Endodermal cell (in vitro differentiated cells): ENCODE measurements at regions not wholly inside any gene's neighbourhood (a gene's known extent, or its start where the extent isn't known, plus 50 kb on each side); places are given as distances from the start of the nearest gene placed in this dataset.

Experiments
- DNase-seq: peaks from one replicate; pipeline ENCODE4 v3.0.0-alpha.2; 2017
- H3K27ac ChIP-seq: 2 replicates; pipeline ENCODE4 v1.5.1; 2013; ENCODE audit warnings: mild to moderate bottlenecking, low read depth, low read length, moderate library complexity
- H3K27me3 ChIP-seq: 2 replicates; pipeline ENCODE4 v1.6.1; 2013; ENCODE audit warnings: mild to moderate bottlenecking, low read length, moderate library complexity; ENCODE audit not compliant: insufficient read depth, control insufficient read depth, poor library complexity, severe bottlenecking
- H3K36me3 ChIP-seq: 2 replicates; pipeline ENCODE4 v1.7.0; 2013; ENCODE audit warnings: mild to moderate bottlenecking, low read length, moderate library complexity; ENCODE audit not compliant: control insufficient read depth, insufficient read depth
- H3K4me1 ChIP-seq: one replicate; pipeline ENCODE4 v1.7.0; 2013; ENCODE audit warnings: low read length; ENCODE audit not compliant: control insufficient read depth, insufficient read depth
- H3K4me3 ChIP-seq: 2 replicates; pipeline ENCODE4 v1.5.1; 2013; ENCODE audit warnings: mild to moderate bottlenecking, low read length, moderate library complexity
- H3K9ac ChIP-seq: 2 replicates; pipeline ENCODE4 v1.6.1; 2013; ENCODE audit warnings: mild to moderate bottlenecking, low read length, moderate library complexity; ENCODE audit not compliant: poor library complexity, severe bottlenecking; ENCODE audit errors: extremely low read depth
- H3K9me3 ChIP-seq: 2 replicates; pipeline ENCODE4 v1.6.1; 2013; ENCODE audit warnings: mild to moderate bottlenecking, low read length, moderate library complexity; ENCODE audit not compliant: control insufficient read depth
- H3K27ac Mint-ChIP-seq: 2 replicates; pipeline ENCODE4 v1.8.0; 2020; ENCODE audit warnings: mixed read lengths
- H3K27me3 Mint-ChIP-seq: 2 replicates; pipeline ENCODE4 v1.8.0; 2021; ENCODE audit warnings: mild to moderate bottlenecking, mixed read lengths; ENCODE audit not compliant: insufficient read depth
- H3K36me3 Mint-ChIP-seq: 2 replicates; pipeline ENCODE4 v1.8.0; 2020; ENCODE audit warnings: low read depth, mixed read lengths
- H3K4me1 Mint-ChIP-seq: 2 replicates; pipeline ENCODE4 v1.8.0; 2020; ENCODE audit warnings: mixed read lengths
- H3K4me3 Mint-ChIP-seq: 2 replicates; pipeline ENCODE4 v1.8.0; 2020; ENCODE audit warnings: mild to moderate bottlenecking, moderate library complexity, mixed read lengths
- H3K9me3 Mint-ChIP-seq: 2 replicates; pipeline ENCODE4 v1.8.0; 2020; ENCODE audit warnings: mild to moderate bottlenecking, mixed read lengths
- WGBS, 2 experiments: methylation state at CpG; one replicate each; pipeline versions ENCODE4 v1.1.5 to v1.1.7; 2013; ENCODE audit warnings: missing lambda C conversion rate in 2 of 2, mixed read lengths in 1 of 2; ENCODE audit not compliant: insufficient coverage in 1 of 2, insufficient read length in 1 of 2; 5-methylcytosine and 5-hydroxymethylcytosine counted together
- TF ChIP-seq, protein P1 (sequence below): fragments of 200-600 bp; sonication (generic); conservative IDR thresholded peaks from 2 replicates; pipeline ENCODE4 v1.5.0; 2021; ENCODE audit warnings: antibody characterized with exemption, mild to moderate bottlenecking

DNA sequence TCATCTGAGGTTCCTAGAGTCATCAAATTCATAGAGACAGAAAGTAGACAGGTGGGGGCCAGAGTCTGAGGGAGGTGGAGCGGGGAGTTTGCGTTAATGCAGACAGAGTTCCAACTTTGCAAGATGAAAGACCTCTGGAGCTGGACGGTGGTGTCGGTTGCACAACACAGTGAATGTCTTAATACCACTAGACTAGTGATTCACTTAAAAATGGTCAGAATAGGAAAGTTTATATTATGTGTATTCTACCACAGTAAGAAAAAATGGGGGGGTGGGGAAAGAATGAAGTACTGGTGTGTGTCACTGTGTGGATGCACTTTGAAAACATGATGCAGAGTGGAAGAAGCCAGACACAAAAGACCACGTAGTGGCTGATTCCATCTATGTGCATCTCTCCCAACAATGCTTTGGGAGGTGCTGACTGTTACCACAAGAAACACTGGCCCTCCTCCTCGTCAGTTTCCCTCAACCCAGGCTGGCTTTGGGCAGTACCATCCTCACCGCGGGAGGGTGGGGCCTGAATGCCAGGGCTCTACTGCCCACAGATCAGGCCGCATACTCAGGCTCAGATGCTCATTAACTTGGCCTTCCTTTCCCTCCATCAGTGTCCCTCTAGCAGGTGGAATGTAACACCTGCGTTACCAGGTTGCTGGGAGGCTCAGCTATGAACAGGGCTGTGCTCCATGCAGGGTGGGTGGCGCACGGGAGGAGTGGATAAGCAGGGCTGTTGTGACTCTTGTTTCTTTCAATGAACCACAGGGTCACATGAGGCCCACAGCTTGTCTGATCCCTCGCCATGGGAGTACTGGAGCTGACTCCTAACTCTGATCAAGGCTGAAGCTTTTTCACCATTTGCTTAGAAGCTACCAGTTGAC, 297.0 kb downstream of the CTTN start:
- Mint-ChIP-seq H3K27me3 (no peaks in the 10 kb centered on the region), H3K36me3 (peaks cover 15% of the 10 kb centered on the region), H3K4me3 (no peak overlapping the region), H3K9me3 (no peaks in the 10 kb centered on the region), H3K4me1 (peaks cover 8% of the 10 kb centered on the region), H3K27ac (no peak overlapping the region)
- no peak for DNase-seq
- Histone ChIP-seq H3K9ac (no peak overlapping the region), H3K4me1 (no peaks in the 10 kb centered on the region), H3K27ac (no peak overlapping the region), H3K27me3 (no peaks in the 10 kb centered on the region), H3K9me3 (no peaks in the 10 kb centered on the region), H3K4me3 (no peak overlapping the region), H3K36me3 (no peaks in the 10 kb centered on the region)
- 90 to 95% methylated on average over 6 to 13 of the region's 13 CpGs for WGBS, 2 experiments
- TF ChIP-seq, protein P1, sequence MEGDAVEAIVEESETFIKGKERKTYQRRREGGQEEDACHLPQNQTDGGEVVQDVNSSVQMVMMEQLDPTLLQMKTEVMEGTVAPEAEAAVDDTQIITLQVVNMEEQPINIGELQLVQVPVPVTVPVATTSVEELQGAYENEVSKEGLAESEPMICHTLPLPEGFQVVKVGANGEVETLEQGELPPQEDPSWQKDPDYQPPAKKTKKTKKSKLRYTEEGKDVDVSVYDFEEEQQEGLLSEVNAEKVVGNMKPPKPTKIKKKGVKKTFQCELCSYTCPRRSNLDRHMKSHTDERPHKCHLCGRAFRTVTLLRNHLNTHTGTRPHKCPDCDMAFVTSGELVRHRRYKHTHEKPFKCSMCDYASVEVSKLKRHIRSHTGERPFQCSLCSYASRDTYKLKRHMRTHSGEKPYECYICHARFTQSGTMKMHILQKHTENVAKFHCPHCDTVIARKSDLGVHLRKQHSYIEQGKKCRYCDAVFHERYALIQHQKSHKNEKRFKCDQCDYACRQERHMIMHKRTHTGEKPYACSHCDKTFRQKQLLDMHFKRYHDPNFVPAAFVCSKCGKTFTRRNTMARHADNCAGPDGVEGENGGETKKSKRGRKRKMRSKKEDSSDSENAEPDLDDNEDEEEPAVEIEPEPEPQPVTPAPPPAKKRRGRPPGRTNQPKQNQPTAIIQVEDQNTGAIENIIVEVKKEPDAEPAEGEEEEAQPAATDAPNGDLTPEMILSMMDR = no peak

DNA sequence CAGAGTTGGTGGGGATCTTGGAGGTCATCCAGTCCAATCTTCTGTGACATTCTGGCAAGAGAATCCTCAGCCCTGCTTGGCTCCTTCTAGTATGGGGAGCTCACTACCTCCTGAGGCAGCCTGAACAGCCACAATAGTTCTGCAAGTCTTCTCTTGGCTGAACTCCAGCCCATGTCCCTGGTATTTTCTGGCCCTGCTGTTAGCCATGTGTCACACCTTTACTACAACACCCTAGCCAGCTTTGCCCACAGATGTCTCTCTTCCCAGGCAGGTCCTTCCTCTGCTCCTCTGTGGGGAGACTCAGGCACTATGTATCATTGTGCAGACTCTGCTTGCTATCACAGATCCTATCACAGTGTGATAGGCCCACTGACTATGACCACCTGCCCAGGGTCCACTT, 297.7 kb downstream of the CTTN start:
- no peak overlapping the region for H3K27ac ChIP-seq
- H3K36me3 Mint-ChIP-seq = peaks cover 13% of the 10 kb centered on the region
- H3K4me1 Mint-ChIP-seq = peaks cover 8% of the 10 kb centered on the region
- H3K9me3 Mint-ChIP-seq = no peaks in the 10 kb centered on the region
- no peak overlapping the region for H3K4me3 Mint-ChIP-seq
- no peak overlapping the region for H3K9ac ChIP-seq
- H3K27me3 Mint-ChIP-seq = no peaks in the 10 kb centered on the region
- H3K4me1 ChIP-seq = no peaks in the 10 kb centered on the region
- H3K4me3 ChIP-seq = no peak overlapping the region
- H3K36me3 ChIP-seq = no peaks in the 10 kb centered on the region
- no peaks in the 10 kb centered on the region for H3K27me3 ChIP-seq
- TF ChIP-seq, protein P1 = no peak
- no peak overlapping the region for H3K27ac Mint-ChIP-seq
- no peaks in the 10 kb centered on the region for H3K9me3 ChIP-seq
- no peak for DNase-seq

DNA sequence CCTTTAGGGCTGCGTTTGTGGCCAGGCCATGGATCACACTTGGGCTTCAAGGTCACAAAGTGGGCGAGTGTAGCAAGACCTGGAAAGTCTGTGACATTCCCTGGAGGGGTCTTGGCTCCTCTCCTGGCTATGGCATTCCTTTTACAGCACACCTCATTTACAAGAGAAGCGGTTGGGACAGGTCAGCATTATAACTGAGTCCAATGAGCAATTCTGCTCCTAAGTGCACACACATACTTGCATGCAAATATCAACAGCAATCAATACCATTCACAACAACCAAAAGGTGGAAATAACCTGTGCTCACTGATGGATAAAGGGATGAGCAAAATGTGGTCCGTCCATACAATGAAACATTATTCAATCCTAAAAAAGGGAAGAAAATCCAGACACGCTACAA, 298.2 kb downstream of the CTTN start:
- TF ChIP-seq, protein P1 = no peak
- Mint-ChIP-seq H3K27ac (no peak overlapping the region), H3K4me3 (no peak overlapping the region), H3K9me3 (no peaks in the 10 kb centered on the region), H3K27me3 (no peaks in the 10 kb centered on the region), H3K4me1 (peaks cover 8% of the 10 kb centered on the region), H3K36me3 (peaks cover 12% of the 10 kb centered on the region)
- H3K9me3 ChIP-seq = no peaks in the 10 kb centered on the region
- H3K36me3 ChIP-seq = no peaks in the 10 kb centered on the region
- no peaks in the 10 kb centered on the region for H3K27me3 ChIP-seq
- 92 to 94% methylated on average over 5 of the region's 5 CpGs for WGBS, 2 experiments
- H3K9ac ChIP-seq = no peak overlapping the region
- no peaks in the 10 kb centered on the region for H3K4me1 ChIP-seq
- no peak overlapping the region for H3K4me3 ChIP-seq
- no peak overlapping the region for H3K27ac ChIP-seq
- DNase-seq = no peak
